HuH-7 (cell line): ENCODE measurements at regions not wholly inside any gene's neighbourhood (a gene's known extent, or its start where the extent isn't known, plus 50 kb on each side); places are given as distances from the start of the nearest gene placed in this dataset.

Experiments
- DNase-seq: peaks from one replicate; pipeline ENCODE4 v3.0.0; 2011; ENCODE audit warnings: low spot score

DNA sequence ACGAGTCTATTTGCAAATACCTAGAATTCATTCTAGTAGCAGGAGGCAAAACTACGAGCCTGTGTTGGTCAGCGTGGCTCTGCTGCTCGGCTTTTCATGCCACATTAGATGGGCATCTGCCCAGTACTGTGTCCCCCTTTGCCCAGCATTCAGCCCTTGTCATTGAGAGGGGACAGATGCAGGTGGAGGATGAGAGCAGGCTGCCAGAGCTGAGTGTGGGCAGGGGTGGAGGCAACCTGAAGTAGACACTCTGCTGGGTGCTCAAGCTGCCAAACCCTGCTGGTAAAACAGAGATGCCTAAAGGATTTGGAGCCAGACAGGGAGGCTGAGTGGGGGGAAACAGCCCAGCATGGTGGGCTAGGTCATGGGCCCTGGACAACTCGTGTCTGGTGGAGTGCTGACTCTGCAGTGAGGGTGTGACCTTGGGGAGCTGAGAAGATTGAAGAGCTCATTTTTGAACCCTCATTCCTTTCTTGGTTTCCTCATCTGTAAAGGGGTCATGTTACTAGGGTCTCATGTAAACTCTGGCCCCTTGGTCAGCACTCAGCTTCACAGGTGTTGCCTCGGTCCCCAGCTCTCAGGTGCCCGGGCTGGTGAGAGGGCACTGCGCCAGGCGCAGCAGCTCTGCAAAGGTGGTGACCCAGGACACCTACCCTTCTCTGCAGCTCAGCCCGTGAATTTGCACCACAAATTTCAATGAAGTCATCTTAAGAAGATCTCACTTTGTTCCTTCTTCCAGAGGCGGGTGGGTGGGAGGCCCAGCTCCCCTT, 64.2 kb upstream of the BHLHE23 start:
- DNase-seq = no peak

DNA sequence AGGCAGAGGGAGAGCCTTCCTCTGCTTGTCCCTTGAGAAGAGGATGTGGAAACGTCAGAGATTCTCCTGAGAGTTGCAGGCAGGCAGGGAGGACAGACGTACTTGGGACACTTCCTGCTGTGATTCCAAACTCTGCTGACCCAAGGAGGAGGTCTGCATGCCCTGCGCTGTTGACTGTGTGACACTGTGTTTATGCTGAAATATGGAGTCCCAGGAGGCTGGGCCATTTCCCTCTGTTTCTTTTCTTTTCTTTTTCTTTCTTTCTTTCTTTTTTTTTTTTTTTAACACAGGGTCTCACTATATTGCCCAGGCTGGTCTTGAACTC, 63.5 kb upstream of the BHLHE23 start:
- no peak for DNase-seq

DNA sequence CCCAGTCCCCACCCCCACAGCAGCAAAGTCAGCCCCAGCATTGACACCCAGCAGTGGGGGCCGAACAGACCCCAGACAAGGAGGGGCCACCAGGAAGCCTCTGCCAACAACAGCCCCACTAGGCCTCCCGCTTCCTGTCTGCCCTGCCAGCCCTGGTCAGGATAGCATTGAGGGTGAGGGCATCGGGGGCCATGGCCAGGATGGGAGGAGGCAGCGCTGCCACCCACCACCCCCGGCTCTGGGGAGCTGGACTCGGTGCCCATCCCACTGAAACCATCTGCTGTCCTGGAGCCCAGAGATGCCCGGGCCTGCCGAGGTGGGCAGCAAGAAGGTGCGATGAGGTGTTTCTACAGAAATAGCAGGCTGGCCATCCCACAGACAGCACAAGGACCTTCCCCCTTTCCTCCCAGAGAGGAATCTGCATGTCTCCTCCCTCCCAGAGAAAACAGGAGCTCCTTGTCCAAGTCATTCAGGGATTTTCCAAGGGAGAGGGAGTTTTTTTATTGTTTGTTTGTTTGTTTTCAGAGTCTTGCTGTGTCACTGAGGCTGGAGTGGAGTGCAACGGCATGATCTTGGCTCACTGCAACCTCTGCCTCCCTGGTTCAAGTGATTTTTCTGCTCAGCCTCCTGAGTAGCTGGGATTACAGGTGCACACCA, 62.1 kb upstream of the BHLHE23 start:
- no peak for DNase-seq

DNA sequence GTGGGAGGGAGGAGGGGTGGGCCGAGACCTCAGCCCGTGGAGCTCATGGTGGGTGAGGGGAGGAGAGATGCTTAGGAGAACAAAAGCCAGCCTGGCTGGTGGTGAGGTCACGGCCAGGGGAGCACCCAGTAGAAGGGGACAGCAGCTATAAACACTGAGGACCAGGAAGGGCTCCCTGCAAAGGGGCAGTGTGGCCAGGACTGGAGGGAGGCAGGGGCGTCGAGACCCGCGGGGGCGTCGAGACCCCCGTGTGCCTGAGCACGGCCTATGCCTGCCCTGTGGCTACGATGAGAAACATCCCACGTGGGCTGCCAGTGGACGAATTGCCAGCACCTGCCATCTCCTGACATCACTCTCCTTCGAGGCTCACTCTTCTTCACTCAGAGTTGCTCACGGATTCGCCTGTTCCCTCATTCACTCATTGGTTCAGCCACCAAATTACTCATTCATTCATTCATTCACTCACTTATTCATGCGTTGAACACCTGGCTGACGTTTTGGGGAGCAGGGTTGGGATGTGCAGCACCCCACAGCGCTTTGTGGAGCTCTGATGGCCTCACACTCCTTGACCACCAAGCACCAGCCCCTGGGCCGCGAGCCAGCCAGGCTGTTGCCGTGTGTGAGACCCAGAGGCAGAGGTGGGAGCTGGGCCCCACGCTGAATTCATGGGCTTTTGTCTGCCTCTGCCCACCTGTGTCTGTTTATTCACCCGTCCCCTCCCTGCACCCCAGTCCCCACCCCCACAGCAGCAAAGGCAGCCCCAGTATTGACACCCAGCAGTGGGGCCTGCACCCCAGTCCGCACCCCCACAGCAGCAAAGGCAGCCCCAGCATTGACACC, 61.2 kb upstream of the BHLHE23 start:
- DNase-seq = no peak

DNA sequence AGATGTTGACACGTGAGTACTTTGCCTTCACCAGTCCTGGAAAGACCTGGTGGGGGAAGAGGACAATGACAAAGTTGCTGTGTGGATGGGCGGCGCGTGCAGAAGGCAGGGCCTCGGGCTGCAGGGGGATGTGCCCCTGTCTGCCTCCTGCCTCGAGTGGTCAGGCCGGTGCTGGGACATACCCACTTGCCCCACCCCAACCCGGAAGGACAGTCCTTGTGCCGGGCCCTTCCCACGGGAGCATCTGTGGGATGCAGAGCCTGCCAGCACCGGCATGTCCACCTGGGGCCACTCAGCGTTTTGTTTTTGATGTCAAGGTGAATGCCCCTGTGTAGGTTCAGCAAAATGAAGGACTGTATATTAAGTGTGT, 60.5 kb upstream of the BHLHE23 start:
- DNase-seq = no peak

DNA sequence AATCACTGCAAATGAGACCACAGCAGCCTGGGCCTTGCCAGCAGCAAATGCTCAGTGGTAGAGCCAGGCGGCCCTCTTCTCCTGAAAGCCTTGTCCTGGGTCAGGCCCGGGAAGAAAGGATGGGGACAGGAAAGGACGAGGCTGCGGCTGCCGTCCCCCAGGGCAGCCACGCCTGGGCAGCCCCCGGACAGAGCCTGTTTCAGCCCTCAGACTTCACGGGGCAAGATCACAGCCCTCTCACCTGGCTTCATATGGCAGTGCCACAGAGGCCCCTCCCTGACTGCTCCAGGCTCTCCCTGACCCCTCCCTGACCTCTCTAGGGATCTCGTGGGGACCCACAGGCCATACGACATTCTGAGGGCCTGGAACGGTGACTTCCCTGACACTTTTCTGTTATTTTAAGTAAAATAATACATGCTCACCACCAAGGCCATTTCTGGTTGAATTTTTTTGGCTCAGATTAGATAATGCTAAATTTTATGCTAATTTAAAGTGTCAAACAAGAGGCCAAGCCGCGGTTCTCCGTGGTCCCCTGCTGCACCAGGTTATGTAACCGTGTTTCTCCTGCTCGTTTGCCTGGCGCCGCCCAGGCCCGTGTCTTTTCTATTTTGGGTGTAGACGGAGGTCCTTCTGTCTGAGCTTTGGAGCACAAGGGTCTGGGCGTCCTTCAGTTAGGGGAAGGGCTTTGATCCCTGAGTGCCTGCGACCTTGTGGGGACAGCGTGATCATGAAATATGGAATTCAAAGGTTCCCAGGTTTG, 59.9 kb upstream of the BHLHE23 start:
- DNase-seq = no peak

DNA sequence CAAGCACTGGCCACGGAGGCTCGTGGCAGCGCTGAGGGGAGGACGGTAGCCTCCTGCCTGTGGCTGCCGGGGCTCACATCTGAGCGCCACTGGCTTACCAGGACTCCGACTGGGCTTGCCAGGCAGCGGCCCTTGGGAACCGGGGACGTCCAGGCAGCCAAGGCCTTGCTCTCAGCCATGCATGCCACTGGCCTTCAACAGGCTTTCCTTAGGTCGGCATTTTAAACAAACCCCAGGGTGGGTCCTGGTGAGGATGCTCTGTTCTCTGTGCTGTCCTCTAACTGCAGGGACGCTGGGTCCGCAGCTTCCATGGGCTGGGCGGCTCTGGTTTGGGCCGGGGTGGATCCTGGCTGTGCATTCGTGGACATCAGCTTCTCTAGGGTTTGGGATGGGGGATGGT, 59.1 kb upstream of the BHLHE23 start:
- DNase-seq = no peak

DNA sequence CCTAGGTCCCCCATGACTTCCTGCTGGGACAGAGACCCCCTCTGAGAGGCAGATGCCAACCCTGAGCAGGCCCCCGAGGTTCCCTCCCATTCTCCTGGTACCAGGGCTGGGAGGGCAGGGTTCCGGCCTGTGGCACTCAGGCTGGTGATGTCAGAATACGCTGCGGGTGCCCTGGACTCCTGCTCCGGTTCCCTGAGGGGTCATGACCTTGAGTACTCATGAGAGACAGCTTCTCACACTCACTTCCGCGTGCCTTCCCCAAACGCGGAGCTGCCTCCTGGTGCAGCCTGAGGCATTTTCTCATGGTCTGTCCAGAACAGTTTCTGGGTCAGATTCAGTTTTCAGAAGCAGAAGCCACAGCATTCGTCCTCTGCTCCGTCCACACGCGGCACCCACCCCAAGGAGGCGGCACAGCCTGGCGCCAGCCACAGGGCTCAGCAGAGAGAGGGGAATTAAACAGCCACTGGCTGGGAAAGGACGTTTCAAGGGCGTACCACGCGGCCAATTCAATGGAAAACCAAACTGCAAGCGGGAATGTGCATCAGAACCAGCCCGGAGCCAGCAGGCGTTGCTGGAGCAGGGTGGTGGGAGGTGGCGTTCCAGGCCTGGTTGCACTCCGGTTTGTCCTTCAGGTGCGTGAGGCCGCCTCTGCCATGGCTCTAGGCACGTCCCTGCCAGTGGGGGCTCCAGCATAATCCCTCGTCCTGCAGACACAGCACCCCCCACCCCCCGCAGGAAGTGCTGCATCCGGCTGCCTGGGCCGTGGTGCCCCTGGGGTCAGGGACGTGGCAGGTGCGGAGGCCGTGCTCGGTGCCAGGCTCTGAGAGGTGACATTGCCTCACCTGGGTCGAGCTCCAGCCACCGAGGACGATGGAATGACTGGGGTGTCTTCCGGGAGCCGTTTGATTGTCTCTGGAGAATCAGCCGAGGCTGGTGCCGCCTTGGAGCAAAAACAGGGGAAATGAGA, 58.3 kb upstream of the BHLHE23 start:
- no peak for DNase-seq

DNA sequence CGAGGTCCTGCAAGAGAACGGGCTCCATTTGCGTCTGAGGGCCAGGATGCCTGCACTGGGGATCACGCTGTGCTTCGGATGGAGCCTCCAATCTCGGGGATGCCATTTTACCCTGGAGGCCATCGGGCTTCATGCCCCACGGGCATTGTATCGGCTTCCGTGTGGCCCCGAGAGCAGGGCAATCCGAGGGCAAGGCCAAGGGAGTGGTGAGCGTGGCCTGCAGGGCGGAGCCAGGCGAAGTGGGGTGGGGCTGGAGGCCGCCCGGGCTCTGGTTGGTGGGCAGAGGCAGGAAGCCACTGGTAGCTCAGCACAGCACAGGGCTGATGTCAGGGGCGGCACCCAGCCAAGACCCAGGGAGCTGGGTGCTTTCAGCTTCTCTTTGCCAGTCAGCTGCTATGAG, 57.5 kb upstream of the BHLHE23 start:
- DNase-seq = no peak

DNA sequence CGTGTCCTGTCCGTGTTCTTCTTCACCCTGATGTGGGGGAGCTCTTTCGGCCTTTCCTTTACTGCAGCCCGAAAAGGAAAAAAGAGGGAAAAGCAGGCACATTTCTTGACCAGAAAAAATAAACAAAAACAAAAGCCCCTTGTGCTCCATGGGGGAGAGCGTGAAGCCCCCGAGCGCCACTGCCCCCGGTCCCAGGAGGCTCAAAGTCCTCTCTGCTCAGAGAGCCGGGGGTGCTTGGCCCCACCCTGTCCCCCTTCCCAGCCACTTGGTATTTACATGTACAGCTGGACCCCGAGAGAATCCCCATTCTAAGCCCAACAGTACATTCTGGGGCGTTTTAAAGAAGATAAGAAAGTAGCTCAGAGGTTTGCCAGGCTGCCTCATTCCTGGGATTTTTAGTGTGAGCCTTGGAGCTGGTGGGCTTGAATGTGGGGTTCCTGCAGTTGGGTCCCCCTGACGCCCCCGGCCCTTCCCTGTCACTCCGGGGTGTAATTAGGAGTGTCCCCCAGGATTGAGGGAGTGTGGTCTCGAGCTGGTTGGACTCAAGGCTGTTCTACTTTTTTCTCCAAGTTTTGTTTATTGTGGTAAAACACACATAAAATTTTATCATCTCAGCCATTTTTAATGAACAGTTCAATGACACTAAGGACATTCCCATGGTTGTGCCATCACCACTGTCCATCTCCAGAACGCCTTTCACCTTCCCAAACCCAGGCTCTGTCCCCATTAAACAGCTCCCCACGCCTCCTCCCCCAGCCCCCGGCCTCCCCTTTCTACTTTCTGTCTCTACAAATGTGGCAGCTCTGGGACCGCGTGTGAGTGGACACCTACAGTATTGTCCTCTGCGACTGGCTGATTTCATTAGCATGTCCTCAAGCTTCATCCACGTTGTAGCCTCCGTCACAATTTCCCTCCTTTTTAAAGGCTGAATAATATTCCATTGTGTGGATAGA, 55.7 kb upstream of the BHLHE23 start:
- DNase-seq = no peak

DNA sequence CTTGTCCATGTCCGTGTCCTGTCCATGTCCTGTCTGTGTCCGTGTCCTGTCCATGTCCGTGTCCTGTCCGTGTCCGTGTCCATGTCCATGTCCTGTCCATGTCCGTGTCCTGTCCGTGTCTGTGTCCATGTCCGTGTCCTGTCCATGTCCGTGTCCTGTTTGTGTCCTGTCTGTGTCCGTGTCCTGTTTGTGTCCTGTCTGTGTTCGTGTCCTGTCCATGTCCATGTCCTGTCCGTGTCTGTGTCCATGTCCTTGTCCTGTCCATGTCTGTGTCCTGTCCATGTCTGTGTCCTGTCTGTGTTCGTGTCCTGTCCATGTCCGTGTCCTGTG, 55.0 kb upstream of the BHLHE23 start:
- DNase-seq = no peak

DNA sequence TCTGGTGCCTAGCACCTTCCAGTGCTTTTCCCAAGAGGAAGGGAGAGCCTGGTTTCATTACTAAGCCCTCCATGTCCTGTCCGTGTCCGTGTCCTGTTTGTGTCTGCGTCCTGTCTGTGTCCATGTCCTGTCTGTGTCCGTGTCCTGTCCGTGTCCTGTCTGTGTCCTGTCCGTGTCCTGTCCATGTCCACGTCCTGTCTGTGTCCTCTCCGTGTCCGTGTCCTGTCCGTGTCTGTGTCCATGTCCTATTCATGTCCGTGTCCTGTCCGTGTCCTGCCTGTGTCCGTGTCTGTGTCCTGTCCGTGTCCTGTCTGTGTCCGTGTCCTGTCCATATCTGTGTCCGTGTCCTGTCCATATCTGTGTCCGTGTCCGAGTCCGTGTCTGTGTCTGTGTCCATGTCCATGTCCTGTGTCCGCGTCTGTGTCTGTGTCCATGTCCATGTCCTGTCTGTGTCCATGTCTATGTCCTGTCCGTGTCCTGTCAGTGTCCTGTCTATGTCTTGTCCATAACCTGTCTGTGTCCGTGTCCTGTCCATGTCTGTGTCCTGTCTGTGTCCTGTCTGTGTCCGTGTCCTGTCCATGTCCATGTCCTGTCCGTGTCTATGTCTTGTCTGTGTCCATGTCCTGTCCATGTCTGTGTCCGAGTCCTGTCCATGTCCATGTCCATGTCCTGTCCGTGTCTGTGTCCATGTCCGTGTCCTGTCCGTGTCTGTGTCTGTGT, 54.4 kb upstream of the BHLHE23 start:
- no peak for DNase-seq

DNA sequence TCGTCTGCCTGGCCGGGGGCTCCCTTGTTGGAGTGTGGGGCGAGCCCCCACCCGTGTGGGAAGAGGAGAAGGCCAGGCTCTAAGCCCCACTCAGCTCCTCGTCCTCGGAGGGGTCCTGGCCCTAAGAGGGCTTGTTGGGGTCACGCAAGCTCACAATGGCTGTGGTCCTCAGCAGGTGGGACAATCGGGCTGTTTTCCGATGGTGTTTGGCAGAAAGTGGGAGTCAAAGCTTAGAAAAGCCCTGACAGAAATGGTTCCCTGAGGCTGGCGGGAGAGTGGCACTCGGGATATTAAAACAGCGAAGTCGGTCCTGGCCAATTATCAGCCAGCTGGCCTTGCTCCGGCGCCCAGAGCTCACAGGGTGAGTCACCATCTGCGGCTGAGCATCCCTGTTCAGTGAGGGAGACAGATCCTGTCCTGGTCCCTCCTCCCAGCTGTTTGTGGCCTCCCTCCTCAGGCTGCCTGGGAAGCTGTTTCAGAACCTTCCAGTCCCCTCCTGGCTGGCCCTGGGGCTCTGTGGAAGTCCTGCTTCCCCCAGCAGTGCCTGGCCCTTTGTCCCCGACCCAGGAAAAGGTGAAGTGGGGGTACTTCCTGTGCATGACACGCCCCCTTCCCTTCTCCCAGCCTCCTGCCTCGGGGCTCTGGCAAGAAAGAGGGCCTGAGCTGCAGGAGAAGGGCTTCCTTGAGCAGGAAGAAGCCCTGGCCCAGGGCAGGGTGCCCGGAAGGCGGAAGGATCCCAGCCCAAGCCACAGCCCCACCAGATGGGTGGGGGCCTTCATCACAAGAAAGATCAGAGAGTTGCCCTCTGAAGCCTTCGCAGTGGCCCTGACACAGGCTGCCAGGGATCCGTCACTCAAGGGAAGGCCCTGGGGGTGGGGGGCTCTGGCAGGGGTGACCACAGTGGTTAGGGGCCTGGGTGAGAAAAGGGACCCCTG, 53.6 kb upstream of the BHLHE23 start:
- no peak for DNase-seq

DNA sequence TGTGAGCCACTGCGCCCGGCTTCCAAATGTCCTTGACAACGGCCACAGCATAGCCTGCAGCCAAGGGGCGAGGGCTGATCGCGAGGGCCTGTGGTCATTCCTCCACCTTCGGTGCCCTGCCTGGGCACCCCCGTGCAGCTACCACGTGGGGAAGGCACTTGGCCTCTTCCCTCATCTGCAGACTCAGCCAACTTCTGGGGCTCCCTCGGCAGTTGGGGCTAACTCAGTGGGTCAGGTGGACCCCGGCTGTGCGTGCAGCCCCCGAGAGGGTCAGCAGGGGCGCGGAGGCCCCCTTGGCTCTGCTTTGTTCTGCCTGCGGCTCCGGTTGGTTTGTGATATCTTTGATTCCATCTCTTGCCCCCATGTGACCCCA, 52.9 kb upstream of the BHLHE23 start:
- DNase-seq = no peak

DNA sequence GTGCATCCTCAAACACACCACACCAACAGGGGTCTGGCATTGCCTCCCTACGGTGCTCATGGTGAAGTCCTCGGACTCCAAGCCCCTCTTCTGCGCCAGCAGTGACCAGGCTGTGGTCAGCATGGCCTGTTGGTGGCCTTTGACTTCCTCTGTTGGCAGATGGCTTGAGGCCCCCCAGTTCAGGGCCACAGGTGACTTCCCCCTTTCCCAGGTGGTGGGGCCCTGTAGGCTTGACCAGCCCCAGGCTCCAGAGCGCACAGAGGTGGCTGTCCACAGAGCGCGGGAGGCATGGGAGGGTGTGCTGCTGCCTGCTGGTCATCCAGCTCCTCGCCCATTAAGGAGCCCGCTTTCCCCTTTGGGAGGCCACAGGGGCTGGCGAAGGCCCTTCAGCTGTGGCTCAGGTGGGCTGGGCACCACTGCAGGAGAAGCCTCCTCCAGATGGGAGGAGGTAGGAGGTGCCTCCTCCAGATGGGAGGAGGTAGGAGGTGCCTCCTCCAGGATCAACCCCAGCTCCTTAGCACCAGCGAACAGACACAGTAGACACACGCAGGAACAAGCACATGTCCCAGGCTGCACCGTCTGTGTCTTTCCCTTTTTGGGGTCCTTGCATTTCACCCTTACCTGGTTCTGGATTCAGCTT, 52.1 kb upstream of the BHLHE23 start:
- DNase-seq = no peak

DNA sequence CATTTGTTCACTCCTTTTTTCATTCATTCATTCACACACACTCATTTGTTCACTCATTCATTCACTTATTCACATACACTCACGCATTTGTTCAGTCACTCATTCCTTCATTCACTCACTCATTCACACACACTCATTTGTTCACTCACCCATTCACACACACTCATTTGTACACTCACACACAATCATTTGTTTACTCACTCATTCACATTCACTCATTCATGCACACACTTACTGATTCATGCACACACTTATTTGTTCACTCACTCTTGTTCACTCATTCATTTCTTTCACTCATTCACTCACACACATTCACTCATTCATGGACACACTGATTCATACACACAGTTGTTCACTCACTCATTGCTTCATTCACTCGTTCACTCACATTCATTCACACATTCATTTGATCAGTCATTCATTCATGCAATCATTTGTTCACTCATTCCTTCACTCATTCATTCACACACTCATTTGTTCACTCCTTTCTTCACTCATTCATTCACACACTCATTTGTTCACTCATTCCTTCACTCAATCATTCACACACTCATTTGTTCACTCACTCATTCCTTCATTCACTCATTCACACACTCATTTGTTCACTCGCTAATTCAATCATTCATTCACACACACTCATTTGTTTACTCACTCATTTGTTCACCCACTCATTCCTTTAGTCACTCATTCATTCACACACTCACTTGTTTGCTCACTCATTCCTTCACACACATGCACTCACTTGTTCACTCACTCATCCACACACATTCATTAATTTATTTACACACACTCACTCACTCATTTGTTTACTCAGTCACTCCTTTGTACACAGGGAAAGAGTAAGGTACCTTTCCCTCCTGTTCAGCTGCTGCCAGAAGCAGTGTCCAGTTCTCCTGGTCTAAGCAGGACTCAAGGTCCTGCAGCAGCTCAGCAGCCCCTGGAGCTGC, 50.7 kb upstream of the BHLHE23 start:
- no peak for DNase-seq
